Panc1 (cell line): ENCODE measurements at regions not wholly inside any gene's neighbourhood (a gene's known extent, or its start where the extent isn't known, plus 50 kb on each side); places are given as distances from the start of the nearest gene placed in this dataset.

Experiments used
- ATAC-seq: fragments of 200-7000 bp; cut with Tn5 transposase; 2 replicates; pipeline ENCODE4 v1.9.1; 2020; ENCODE audit warnings: mild to moderate bottlenecking, moderate library complexity
- BruUV-seq: library from RNA; stranded (reverse); fragments of 400-500 nt; replicated peaks from 2 replicates; lab custom pipeline; 2021; lab: Mats Ljungman, UMichigan
- CTCF ChIA-PET: fragments of 300-600 bp; sonication (Branson Sonifier 250); formaldehyde crosslinking; loops from one replicate; lab custom pipeline; 2022; ENCODE audit warnings: antibody characterized with exemption; lab: Charles Lee
- POLR2A ChIA-PET: fragments of 300-600 bp; sonication (Branson Sonifier 250); formaldehyde crosslinking; loops from one replicate; lab custom pipeline; 2022; ENCODE audit warnings: antibody characterized with exemption; lab: Charles Lee
- DNase-seq: peaks from one replicate; pipeline ENCODE4 v3.0.0-alpha.2; 2010; ENCODE audit warnings: low read depth, low spot score
- H3K27ac ChIP-seq: 2 replicates; pipeline ENCODE4 v1.5.1; 2011; ENCODE audit warnings: mild to moderate bottlenecking, low read length, inconsistent platforms
- H3K27me3 ChIP-seq: fragments of 200-500 bp; sonication (Bioruptor generic); 2 replicates; pipeline ENCODE4 v1.6.0; 2014; ENCODE audit warnings: low read length, inconsistent platforms; ENCODE audit not compliant: control insufficient read depth, insufficient read depth
- H3K36me3 ChIP-seq: fragments of 200-500 bp; sonication (Bioruptor generic); 2 replicates; pipeline ENCODE4 v1.5.1; 2014; ENCODE audit warnings: inconsistent platforms, mild to moderate bottlenecking, low read length, moderate library complexity; ENCODE audit not compliant: control insufficient read depth, insufficient read depth
- H3K4me1 ChIP-seq: 2 replicates; pipeline ENCODE4 v1.5.1; 2011; ENCODE audit warnings: inconsistent platforms, mild to moderate bottlenecking, low read length, moderate library complexity; ENCODE audit not compliant: control insufficient read depth, insufficient read depth
- H3K4me3 ChIP-seq, 2 experiments: 2 replicates each; pipeline ENCODE4 v1.5.1; 2011 to 2012; ENCODE audit warnings: low read depth in 2 of 2, low read length in 2 of 2, mild to moderate bottlenecking in 2 of 2, inconsistent platforms in 1 of 2, moderate library complexity in 1 of 2
- H3K9me3 ChIP-seq: fragments of 200-500 bp; sonication (Bioruptor generic); 2 replicates; pipeline ENCODE4 v1.5.1; 2014; ENCODE audit warnings: low read depth, mild to moderate bottlenecking, inconsistent platforms, low read length, moderate library complexity; ENCODE audit not compliant: control insufficient read depth, insufficient read depth
- POLR2AphosphoS5 ChIP-seq: IDR thresholded peaks from 2 replicates; pipeline ENCODE4 v1.6.1; 2012; ENCODE audit warnings: mild to moderate bottlenecking, low read depth, low read length, moderate library complexity
- SIN3A ChIP-seq: IDR thresholded peaks from 2 replicates; pipeline ENCODE4 v1.6.1; 2012; ENCODE audit warnings: low read depth, mild to moderate bottlenecking, low read length, moderate library complexity, borderline replicate concordance; ENCODE audit not compliant: insufficient read depth
- TCF7L2 ChIP-seq: IDR thresholded peaks from 2 replicates; pipeline ENCODE4 v1.6.1; 2011; ENCODE audit warnings: mild to moderate bottlenecking, low read depth, low read length, inconsistent platforms
- in situ Hi-C: cut with HindIII; loops from 2 replicates; pipeline ENCODE4 v1.10.0; 2016; ENCODE audit warnings: low sequenced_read_pairs, low pct_unique_long_range_greater_than_20kb
- intact Hi-C: fragments of 100-400 bp; cut with micrococcal nuclease; formaldehyde crosslinking; loops from one replicate; pipeline ENCODE4 v1.10.0; 2022; ENCODE audit not compliant: unreplicated experiment
- TF ChIP-seq, protein P1 (sequence below), 2 experiments: IDR thresholded peaks; 2 replicates each; pipeline ENCODE4 v1.6.1; 2011 to 2012; ENCODE audit warnings: low read depth in 2 of 2, control low read depth in 1 of 2, low read length in 1 of 2, mild to moderate bottlenecking in 1 of 2, moderate library complexity in 1 of 2; ENCODE audit not compliant: insufficient read depth in 1 of 2
- TF ChIP-seq, protein P2 (sequence below): fragments of 450-650 bp; IDR thresholded peaks from 2 replicates; pipeline ENCODE4 v1.5.1; 2017; ENCODE audit warnings: mild to moderate bottlenecking

DNA sequence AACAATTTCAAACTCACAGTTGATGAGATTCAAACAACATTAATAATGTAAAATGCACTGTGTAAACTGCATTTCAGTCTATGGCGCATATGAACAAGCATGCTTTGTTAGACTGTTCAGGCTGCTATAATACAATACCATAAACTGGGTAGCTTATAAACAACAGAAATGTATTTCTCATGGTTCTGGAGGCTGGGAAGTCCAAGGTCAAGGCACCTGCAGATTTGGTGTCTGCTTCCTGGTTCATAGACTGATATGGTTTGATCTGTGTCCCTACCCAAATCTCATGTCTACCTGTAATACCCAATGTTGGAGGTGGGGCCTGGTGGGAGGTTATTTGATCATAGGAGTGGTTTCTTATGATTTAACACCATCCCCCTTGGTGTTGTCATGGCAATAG, 148.1 kb upstream of the SERPINE2 start:
- Histone ChIP-seq H3K4me1 (no peaks in the 10 kb centered on the region), H3K36me3 (no peaks in the 10 kb centered on the region), H3K27ac (no peak overlapping the region), H3K4me3 (no peak overlapping the region), H3K27me3 (peaks cover 3% of the 10 kb centered on the region; the same call in 1 of the 2 replicates), H3K9me3 (no peaks in the 10 kb centered on the region)
- DNase-seq (no peak), ATAC-seq (no peak)
- CTCF ChIA-PET, result no interaction called here
- intact Hi-C loops (no loop called here), in situ Hi-C loops (no loop called here)
- no TSS peak for BruUV-seq
- POLR2A ChIA-PET, result no interaction called here
- TF ChIP-seq, protein P1, sequence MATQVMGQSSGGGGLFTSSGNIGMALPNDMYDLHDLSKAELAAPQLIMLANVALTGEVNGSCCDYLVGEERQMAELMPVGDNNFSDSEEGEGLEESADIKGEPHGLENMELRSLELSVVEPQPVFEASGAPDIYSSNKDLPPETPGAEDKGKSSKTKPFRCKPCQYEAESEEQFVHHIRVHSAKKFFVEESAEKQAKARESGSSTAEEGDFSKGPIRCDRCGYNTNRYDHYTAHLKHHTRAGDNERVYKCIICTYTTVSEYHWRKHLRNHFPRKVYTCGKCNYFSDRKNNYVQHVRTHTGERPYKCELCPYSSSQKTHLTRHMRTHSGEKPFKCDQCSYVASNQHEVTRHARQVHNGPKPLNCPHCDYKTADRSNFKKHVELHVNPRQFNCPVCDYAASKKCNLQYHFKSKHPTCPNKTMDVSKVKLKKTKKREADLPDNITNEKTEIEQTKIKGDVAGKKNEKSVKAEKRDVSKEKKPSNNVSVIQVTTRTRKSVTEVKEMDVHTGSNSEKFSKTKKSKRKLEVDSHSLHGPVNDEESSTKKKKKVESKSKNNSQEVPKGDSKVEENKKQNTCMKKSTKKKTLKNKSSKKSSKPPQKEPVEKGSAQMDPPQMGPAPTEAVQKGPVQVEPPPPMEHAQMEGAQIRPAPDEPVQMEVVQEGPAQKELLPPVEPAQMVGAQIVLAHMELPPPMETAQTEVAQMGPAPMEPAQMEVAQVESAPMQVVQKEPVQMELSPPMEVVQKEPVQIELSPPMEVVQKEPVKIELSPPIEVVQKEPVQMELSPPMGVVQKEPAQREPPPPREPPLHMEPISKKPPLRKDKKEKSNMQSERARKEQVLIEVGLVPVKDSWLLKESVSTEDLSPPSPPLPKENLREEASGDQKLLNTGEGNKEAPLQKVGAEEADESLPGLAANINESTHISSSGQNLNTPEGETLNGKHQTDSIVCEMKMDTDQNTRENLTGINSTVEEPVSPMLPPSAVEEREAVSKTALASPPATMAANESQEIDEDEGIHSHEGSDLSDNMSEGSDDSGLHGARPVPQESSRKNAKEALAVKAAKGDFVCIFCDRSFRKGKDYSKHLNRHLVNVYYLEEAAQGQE (IDR thresholded peaks at IDR 0.05; ENCODE audit: insufficient read depth in 1 of 2, low read depth in 2 of 2, low read length in 1 of 2), result no peak
- TF ChIP-seq TCF7L2 (no peak), SIN3A (no peak), POLR2AphosphoS5 (no peak)
- TF ChIP-seq, protein P2, sequence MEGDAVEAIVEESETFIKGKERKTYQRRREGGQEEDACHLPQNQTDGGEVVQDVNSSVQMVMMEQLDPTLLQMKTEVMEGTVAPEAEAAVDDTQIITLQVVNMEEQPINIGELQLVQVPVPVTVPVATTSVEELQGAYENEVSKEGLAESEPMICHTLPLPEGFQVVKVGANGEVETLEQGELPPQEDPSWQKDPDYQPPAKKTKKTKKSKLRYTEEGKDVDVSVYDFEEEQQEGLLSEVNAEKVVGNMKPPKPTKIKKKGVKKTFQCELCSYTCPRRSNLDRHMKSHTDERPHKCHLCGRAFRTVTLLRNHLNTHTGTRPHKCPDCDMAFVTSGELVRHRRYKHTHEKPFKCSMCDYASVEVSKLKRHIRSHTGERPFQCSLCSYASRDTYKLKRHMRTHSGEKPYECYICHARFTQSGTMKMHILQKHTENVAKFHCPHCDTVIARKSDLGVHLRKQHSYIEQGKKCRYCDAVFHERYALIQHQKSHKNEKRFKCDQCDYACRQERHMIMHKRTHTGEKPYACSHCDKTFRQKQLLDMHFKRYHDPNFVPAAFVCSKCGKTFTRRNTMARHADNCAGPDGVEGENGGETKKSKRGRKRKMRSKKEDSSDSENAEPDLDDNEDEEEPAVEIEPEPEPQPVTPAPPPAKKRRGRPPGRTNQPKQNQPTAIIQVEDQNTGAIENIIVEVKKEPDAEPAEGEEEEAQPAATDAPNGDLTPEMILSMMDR, result no peak

DNA sequence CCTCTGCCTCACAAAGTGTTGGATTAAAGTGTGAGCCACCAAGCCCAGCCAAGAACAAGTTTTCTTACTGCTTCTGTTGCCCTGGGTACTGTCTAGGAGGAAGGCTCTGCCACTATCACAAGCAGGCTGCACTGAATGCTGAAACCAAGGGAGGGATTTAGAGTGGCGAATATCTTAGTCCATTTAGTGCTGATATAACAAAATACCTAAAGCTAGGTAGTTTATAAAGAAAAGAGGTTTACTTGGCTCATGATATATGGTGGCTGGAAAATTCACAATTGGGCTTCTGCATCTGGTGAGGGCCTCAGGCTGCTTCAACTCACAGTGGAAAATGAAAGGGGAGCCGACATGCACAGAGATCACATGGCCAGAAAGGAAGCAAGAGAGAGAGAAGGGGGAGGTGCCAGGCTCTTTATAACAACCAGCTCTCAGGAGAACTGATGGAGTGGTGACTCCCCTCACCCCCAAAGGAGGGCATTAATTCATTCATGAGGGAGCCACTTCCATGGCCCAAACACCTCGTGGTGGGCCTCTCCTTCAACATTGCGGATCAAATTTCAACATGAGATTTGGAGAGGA, 146.0 kb upstream of the SERPINE2 start:
- no peaks in the 10 kb centered on the region for H3K36me3 ChIP-seq
- intact Hi-C loops (no loop called here), in situ Hi-C loops (no loop called here)
- TF ChIP-seq, protein P1 (IDR thresholded peaks at IDR 0.05; ENCODE audit: insufficient read depth in 1 of 2, low read depth in 2 of 2, low read length in 1 of 2), result no peak
- TF ChIP-seq, protein P2, result no peak
- TF ChIP-seq SIN3A, result no peak
- no peak for TF ChIP-seq TCF7L2
- TF ChIP-seq POLR2AphosphoS5, result no peak
- no TSS peak for BruUV-seq
- DNase-seq, result no peak
- POLR2A ChIA-PET, result no interaction called here
- H3K4me1 ChIP-seq, result no peaks in the 10 kb centered on the region
- no peak overlapping the region for H3K4me3 ChIP-seq
- CTCF ChIA-PET, result no interaction called here
- H3K9me3 ChIP-seq, result no peaks in the 10 kb centered on the region
- no peak for ATAC-seq
- no peaks in the 10 kb centered on the region for H3K27me3 ChIP-seq
- no peak overlapping the region for H3K27ac ChIP-seq
